HG02852 (cell line): ENCODE measurements at regions not wholly inside any gene's neighbourhood (a gene's known extent, or its start where the extent isn't known, plus 50 kb on each side); places are given as distances from the start of the nearest gene placed in this dataset.
"Not testable (repeated sequence)": the region's sequence is repeated elsewhere in the genome, so short reads cannot be mapped to it uniquely, and the experiment has no call there.

Source experiments
- ATAC-seq: cut with Tn5 transposase; IDR thresholded peaks from one replicate; pipeline ENCODE4 v1.9.1; 2021; ENCODE audit warnings: mild to moderate bottlenecking, moderate library complexity; ENCODE audit not compliant: unreplicated experiment

DNA sequence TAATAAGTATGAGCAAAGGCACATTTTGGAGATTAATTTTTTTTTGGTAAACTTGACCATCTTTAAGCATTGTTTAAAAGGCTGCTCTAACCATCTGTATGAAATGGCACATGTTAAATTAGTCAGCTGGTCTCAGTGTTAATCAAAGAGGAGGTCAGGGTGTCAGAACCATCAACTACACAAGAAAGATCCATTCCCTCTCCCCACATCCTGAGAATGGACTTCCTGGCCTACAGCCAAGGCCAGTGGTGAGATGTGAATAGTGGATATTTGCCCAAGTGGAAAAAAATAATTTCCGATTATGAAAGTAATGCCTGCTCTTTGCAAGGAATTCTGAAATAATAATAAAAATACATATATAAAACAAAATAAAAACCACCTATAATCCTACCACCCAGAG lies 641.7 kb downstream of the NR2F2 start:
- ATAC-seq, result no peak

DNA sequence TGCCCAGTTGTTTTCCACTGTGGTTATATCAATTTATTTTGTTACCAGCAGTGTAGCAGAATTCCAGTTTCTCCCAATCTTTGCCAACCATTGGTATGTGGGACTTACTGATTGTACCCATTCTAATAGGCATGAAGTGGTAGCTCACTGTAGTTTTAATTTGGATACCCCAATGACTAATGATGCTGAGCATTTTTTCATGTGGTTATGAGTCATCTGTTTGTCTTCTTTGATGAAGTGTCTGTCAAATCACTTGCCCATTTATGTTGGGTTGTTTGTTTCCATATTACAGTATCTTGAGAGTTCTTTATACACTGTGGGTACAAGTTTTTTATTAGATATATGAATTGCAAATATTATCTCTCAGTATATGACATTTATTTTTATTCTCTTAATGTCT lies 644.3 kb downstream of the NR2F2 start:
- no peak for ATAC-seq

DNA sequence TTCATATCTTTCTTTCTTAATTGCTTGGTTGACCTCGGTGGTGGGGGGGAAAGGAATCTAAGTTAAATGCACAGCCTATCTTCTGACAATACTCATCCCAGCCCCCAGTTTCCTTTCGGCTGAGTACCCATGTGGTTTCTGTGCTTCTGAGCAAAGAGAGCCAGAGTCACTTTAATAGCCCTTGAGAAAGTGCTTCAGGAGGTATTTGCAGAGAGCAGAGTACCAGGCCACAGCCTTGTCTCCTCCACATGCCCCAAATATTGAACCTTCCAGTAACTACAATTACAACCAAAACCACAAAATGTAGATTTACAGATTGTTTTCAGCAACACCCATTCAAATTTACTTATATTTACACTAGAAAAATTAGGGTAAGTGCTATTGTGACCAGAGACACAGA lies 647.4 kb downstream of the NR2F2 start:
- no peak for ATAC-seq

DNA sequence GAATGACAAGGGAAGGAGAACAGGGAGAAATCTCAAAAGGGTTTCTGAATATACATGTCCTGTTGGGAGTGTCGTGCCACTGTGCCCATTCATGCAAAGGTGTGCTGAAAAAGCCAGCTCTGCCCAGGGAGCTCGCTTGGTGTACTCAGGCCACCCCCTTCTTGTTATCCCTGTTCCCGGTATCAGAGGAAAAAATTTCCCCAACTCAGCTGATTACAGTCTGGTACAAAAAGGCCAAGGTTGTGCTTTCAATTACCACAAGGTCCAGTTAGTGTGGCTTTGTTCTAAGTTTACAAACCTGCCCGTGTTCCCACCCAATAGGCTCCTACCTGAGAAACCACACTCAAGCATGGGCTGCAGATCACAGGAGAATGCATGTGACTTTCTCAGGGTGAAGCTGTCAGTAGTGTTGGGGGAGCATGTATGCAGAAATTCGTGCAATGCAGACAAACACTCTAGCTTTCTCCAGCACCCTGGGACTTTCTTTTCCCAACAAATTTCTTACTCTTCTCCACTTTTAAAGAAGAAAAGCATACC lies 648.5 kb downstream of the NR2F2 start:
- ATAC-seq, result no peak

DNA sequence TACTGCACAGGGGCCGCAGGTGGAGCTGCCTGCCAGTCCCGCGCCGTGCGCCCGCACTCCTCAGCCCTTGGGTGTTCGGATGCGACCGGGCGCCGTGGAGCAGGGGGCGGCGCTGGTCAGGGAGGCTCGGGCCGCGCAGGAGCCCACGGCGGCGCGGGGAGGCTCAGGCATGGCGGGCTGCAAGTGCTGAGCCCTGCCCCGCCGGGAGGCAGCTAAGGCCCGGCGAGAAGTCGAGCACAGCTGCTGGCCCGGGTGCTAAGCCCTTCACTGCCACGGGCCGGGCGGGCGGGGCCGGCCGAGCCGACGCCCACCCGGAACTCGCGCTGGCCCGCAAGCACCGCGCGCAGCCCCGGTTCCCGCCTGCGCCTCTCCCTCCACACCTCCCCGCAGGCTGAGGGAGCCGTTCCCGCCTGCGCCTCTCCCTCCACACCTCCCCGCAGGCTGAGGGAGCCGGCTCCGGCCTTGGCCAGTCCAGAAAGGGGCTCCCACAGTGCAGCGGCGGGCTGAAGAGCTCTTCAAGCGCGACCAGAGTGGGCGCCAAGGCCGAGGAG lies 653.7 kb downstream of the NR2F2 start:
- ATAC-seq, result not testable (repeated sequence)

DNA sequence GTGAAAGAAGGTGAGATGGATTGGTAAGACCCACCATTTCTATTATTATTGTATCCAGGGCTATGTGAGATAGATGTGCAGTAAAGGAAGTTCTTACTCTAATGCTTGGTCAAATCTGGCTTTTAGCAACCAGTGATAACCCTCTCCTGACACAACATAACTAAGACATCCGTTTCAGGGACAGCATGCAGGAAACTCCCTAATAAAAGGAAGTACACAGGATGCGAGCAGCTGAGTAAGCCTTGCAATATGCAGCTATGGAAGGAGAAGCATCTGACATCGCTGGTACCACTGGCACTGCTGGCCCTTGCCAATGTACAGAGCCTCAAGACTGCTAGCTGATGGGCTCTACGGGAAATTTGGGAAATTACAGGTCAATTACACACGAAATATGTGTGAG lies 662.3 kb downstream of the NR2F2 start:
- ATAC-seq, result no peak

DNA sequence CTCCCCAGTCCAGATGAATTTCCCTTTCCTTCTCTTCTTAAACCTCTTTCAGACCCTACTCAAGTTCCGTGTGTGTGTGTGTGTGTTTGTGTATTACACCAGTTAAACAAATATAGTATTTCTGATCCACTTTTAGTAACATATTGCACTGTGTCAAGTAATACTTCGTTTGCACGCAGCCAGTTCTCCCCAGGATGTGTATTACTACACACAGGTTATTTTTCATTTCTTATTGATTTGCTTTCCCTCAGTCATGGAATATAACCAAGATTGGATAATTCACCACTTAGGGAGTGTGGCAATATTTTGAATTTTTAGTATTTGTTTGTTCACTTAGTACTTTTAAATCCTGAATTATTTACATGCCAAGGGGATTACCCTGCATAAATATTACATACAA lies 667.0 kb downstream of the NR2F2 start:
- ATAC-seq, result no peak

DNA sequence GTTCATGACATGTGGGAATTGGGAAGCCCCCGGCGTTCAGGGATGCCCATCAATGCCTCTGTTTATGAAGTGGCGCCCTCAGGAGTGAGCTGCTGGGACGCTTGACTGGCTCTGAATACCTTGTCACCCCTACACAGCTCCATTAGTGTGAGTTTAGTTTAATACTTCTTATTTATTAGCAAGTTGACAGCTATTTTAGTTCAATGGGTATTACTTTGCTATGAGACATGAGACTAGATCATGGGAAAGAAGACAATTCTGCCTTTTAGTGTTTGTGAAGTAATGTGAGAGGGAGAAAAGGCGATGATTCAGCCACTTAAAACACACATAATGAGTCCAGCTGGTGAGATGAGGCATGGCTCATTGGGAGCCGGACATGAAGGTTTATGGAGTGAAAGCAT lies 678.5 kb downstream of the NR2F2 start:
- no peak for ATAC-seq

DNA sequence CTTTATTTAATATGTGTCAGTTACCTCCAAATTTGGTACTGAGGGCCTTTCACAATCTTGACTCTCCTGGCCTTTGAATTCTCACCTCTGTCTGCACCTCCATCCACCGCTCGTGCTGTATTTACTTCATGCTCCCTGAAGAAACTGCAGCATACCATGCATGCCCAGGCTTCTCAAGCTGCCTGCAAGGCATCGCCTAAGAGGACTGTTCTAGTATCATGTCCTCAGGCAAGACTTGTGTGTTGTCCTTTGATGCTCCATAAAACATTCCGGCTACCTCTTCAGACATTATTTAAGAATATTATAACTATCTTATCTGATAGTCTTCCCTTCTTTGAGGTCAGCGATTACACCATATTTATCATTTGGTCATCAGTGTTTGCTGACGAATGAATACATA lies 682.5 kb downstream of the NR2F2 start:
- ATAC-seq, result no peak

DNA sequence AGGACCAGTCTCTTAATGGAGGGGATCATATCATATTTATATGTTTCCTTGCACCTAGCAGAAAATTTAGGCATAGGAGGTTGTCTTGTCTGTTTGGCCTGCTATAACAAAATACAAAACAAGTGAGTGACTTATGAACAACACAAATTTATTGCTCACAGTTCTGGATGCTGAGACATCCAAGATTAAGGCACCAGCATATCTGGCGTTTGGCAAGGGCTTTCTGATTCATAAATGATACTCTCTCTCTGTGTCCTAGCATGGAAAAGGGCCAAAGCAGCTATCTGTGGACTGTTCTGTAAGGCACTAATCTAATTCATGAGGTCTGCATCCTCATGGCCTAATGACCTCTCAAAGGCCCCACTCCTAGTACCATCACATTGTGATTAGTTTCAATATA lies 683.0 kb downstream of the NR2F2 start:
- ATAC-seq, result no peak

DNA sequence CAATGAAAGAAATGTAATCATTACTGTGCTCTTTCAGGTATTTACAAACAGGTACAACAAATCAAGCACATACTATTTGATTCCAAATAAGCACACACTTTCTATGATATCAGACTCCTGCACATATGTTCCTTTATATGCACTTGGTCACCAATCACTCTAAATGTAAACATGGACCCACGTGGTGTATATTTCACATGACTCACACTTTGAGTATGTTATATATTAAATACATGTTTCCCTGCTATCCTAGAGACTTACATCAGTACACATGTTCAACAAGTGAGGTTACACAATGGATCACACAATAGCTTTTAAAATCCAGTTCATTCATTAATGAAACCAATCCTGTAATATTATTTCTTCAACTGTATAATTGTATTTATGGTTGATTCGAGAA lies 683.5 kb downstream of the NR2F2 start:
- no peak for ATAC-seq

DNA sequence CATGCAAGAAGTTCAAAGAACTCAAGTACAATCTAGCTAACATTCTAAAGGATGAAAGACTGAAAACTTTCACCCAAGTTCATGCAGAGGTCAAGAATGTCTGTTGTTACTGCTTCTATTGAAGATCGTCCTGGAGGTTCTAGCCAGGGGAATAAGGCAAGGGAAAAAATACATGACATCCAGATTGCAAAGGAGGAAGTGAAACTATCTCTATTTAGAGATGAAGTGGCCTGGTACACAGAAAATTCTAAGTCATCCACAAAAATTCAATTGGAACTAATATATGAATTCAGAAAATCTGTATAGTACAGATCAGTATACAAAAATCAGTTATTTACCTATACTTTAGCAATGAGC lies 693.0 kb downstream of the NR2F2 start:
- ATAC-seq, result no peak

DNA sequence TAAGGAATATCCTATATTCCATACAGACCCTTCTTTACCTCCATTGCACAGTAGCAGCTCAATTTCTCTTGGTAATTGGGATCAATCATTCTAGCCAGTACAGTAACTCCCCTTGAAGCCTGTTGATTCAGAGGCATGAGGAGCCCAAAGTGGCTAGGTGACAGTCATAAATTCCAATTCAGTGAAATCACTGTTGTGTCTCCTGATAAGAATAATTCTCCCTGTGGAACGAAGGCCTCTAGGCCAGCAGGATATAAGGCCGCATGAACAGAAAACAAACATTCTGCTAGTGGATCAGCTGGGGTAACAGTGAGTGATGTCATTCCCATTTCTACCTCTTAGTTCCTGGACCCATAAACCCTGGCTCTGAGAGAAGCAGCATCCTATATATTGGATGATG lies 696.3 kb downstream of the NR2F2 start:
- ATAC-seq, result no peak

DNA sequence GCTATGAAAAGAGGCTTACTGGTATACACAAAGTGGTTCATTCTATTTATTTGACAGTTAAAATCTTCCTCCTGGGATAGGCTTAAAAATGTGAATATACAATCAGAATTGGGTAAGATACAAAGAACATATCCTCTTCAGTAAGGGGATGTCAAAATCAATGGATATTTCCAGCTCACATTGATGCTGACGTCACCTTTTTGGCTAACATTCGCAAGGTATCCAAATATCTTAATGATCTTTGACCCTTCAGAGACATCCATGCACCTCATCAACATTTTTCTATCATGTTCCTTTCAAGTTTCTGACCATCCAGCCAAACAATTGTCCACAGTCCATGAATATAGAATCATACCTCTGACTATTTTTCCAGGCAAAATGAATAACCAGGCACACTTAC lies 697.3 kb downstream of the NR2F2 start:
- no peak for ATAC-seq

DNA sequence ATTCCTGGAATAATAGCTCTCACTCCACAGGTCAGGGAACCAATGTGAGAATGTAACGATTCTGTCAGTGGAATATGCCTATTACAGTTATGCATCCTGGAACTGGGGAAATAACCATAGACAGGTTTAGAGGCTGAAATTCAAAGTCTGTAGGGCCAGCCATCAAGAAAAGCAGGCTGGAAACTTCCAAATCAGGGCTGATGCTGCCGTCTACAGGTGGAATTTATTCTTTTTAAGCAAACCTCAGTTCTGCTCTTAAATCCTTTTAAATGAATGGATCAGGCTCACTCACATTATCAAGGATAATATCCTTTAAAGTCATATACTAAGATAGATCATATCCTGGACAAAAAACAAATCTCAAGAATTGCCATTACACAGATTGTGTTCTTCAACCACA lies 699.8 kb downstream of the NR2F2 start:
- no peak for ATAC-seq

DNA sequence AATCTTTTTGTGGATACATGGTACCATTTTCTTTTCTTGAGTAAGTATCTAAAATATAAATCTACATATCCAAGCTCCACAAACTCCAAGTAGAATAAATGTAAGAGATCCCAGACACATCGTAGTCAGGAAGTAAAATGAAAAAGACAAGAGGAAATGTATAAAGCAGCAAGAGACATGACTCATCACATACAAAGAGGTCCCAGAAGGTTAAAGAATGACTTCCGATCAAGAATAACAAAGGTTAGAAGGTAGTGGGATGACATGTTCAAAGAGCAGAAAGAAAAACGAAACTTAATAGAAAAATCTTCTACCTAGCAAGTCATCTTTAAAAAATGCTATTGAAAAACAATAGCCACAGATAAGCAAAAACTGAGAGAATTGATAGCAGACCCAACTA lies 705.8 kb downstream of the NR2F2 start:
- ATAC-seq, result no peak

DNA sequence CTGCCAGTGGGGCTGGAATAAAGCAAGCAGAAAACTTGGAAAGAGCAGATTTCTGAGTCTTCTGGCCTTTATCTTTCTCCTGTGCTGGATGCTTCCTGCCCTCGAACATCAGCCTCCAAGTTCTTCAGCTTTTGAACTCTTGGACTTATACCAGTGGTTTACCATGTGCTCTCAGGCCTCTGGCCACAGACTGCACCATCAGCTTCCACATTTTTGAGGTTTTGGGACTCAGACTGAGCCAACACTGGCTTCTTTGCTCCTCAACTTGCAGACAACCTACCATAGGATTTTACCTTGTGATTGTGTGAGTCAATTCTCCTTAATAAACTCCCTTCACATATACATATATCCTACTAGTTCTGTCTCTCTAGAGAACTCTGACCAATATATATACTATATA lies 706.6 kb downstream of the NR2F2 start:
- no peak for ATAC-seq

DNA sequence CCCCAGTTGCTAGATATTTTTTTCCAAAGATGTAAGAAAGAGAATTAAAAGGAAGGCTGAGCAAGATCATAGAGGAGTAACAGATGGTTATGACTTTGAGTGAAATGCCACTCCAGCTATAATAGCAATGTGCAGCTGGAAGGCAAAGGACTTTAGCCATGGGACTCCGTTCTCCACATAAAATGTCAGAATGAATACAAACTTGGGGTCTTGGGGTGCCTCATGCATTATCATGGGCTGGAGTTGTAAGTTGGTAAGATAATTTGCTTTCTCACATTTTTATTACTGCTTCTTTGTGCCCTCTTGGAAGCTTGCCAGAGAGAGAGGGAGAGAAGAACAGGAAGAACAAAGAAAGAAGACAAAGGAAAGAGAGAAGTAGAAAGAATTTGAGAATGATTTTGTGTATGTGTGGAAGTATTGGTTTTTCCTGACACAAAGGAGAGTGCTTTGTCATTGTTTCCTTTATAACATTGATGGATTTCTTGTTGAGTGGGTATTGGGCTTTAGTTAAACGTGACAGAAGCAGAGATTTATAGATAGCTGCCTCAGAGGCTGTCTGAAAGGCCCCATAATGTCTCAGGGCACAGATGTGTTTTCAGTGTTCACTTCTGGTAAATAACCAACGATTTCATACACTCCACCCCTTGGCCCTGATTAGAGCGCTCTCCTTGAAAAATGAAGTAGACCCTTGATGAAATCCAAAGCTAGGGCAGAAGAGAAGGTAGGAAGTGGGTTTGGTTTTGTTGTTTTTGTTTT lies 715.3 kb downstream of the NR2F2 start:
- ATAC-seq, result no peak

DNA sequence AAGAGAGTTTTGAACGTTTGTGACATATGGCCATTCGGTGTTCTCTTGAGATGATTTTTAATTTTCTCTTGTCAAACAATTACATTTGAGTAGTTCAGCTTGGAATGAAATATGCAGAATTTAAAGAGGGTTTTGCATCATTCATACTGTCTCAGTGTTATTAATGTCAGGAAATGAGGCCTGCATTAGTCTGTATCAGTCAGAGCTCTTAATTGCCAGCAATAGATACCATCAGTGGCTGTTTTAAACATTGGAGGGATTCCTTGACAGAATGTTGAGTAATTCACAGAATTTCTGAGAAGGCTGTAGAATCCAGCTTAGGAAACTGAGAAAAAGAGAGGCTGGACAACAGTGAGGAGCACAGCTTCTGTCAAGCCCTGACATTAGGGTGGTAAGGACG lies 722.0 kb downstream of the NR2F2 start:
- ATAC-seq, result no peak

DNA sequence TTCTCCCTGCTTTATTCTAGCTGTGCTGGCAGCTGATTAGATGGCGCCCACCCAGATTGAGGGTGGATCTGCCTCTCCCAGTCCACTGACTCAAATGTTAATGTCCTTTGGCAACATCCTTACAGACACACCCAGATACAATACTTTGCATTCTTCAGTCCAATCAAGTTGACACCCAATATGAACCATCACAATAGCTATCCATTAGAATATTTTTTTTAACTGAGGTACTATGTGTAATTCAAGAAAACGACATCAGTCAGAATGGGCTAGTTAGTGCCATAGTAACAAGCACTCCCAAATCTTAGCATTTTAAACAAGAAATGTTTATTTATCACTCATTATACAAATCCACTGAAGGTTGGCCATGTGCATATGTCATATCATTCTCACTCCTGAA lies 723.1 kb downstream of the NR2F2 start:
- ATAC-seq, result no peak

DNA sequence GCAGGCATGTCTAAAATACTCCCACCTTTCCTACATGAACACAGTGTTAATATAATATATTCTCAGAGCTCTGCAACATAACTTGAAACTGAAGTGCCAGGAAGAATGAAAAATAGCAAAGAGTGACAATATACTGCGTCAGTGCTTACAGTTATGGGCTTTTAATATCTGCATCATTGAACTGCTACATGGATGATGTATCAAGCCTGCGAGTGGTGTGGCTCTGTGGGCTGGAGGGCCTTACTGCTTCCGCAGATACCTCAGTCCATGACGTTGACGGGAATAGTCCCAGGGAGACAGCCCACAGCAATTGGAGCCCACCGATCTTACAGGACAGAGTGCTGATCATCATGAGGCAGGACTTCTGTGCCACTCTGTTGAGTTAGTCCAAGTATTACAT lies 727.0 kb downstream of the NR2F2 start:
- no peak for ATAC-seq

DNA sequence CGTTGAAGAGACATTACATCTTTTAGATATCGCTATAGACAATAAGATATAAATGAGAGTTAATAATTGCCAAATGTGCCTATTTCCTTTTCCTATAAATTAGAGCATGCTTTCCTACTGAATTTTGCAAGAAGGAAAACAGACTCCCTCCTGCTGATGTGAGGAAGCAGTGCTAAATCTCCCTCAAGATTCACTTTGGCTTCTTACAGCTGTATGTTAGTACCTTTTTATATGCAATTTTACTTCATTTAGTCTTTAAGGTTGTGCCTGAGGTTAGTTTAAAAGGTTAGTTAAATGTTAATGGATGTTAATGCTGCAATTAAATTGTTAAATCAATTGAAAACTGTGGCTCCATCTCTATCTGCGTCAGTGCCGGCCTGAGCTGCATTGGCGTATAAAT lies 728.8 kb downstream of the NR2F2 start:
- no peak for ATAC-seq

DNA sequence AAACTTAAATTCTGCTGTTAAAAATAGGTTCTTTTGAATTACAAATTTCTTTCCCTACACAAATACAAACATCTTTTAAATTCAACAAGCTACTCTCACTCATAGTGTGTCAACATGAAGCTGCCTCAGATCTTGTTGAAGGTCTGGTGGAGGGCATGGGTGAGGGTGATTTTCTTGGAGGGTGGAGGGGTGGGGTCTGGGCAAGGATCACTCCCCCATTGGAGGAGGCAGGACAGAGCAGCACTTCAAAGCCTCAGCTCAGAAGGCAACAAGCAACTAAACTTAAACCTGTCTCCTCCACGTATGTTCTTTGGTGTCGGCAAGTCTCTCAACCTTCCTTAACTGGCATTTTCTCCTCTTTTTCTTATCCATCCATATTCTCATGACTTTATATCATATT lies 730.9 kb downstream of the NR2F2 start:
- no peak for ATAC-seq
